ENCODE measurements at regions not wholly inside any gene's neighbourhood (a gene's known extent, or its start where the extent isn't known, plus 50 kb on each side); places are given as distances from the start of the nearest gene placed in this dataset.

GRCh38 chr6:129911732-129912131 lies 50.6 kb upstream of the TMEM244 start:
- DNase-seq, result no peak
